GM23248 (cell line): ENCODE measurements at regions not wholly inside any gene's neighbourhood (a gene's known extent, or its start where the extent isn't known, plus 50 kb on each side); places are given as distances from the start of the nearest gene placed in this dataset.

Source experiments
- EZH2 ChIP-seq: fragments of 200-600 bp; sonication (generic); IDR thresholded peaks from 2 replicates; pipeline ENCODE4 v1.6.1; 2018; ENCODE audit warnings: antibody characterized with exemption, mild to moderate bottlenecking; ENCODE audit not compliant: insufficient read depth, poor library complexity, severe bottlenecking
- EZH2phosphoT487 ChIP-seq: fragments of 200-600 bp; sonication (generic); IDR thresholded peaks from 2 replicates; pipeline ENCODE4 v1.6.1; 2018; ENCODE audit warnings: antibody characterized with exemption, moderate library complexity, mild to moderate bottlenecking, low read depth; ENCODE audit not compliant: insufficient read depth

DNA sequence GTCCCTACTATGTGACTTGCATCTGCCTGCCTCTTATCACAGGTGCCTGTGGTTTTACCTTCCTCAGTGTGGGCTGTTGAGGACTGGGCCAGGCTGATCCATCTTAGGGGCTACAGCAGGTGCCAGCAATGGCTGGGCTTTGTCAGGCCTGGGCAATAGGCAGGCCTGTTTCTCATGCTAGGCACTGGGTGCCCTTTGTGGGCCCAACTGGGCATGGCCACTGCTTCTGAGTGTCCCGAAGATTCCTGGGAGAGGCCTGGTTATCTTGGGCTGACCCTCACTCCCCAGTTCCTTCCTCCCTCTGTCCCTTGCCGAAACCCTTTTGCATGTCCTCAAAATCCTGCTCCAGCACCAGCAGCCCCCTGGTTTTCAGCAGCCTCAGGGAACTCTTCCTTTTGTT is 1024.9 kb downstream of the KCNJ18 start:
- TF ChIP-seq EZH2 = no peak
- TF ChIP-seq EZH2phosphoT487 = no peak
